ENCODE measurements at regions not wholly inside any gene's neighbourhood (a gene's known extent, or its start where the extent isn't known, plus 50 kb on each side); places are given as distances from the start of the nearest gene placed in this dataset.

DNA sequence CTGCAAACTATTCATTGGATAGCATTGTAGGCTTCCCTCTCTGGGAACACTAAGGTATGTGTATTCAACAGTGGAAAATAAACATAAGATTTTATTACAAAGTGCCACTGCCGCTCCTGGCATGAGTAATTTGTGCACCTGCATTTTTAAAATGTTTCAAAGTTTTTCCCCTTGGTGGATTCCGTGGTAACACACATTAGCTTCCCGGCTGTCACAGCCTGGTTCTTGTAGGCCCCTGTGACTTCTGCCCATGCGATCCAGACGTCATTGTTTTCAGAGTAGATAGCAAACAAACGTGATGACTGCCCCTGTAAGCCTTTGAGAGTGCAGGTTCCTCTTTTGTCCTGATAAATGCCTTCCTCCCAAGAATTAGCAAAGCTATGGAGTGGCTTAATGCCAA, 421.0 kb downstream of the ZNF521 start:
- TF ChIP-seq POLR2A (IDR thresholded peaks at IDR 0.05; ENCODE audit: low read depth, low read length), result no peak
- TF ChIP-seq POLR2AphosphoS5 (IDR thresholded peaks at IDR 0.05; ENCODE audit: low read depth, low read length), result no peak
- no peak for TF ChIP-seq TAF1 (IDR thresholded peaks at IDR 0.05; ENCODE audit: borderline replicate concordance, low read depth, low read length)
